Sigmoid colon (tissue), 3 donors: ENCODE measurements at regions not wholly inside any gene's neighbourhood (a gene's known extent, or its start where the extent isn't known, plus 50 kb on each side); places are given as distances from the start of the nearest gene placed in this dataset.
"Not testable (repeated sequence)": the region's sequence is repeated elsewhere in the genome, so short reads cannot be mapped to it uniquely, and the experiment has no call there.

ENCODE experiments used
- CTCF ChIP-seq, 4 experiments: fragments of 450-650 bp in 3 of 4; fragments of 200-600 bp in 1 of 4; IDR thresholded peaks; one replicate each; pipeline ENCODE4 v1.5.1; 2016 to 2019; ENCODE audit warnings: antibody characterized with exemption in 4 of 4, mild to moderate bottlenecking in 3 of 4, moderate library complexity in 2 of 4
- POLR2A ChIP-seq, 2 donors: fragments of 450-650 bp; IDR thresholded peaks; one replicate each; pipeline ENCODE4 v1.6.1; 2016; ENCODE audit warnings: antibody characterized with exemption in 2 of 2, mild to moderate bottlenecking in 2 of 2, moderate library complexity in 2 of 2

DNA sequence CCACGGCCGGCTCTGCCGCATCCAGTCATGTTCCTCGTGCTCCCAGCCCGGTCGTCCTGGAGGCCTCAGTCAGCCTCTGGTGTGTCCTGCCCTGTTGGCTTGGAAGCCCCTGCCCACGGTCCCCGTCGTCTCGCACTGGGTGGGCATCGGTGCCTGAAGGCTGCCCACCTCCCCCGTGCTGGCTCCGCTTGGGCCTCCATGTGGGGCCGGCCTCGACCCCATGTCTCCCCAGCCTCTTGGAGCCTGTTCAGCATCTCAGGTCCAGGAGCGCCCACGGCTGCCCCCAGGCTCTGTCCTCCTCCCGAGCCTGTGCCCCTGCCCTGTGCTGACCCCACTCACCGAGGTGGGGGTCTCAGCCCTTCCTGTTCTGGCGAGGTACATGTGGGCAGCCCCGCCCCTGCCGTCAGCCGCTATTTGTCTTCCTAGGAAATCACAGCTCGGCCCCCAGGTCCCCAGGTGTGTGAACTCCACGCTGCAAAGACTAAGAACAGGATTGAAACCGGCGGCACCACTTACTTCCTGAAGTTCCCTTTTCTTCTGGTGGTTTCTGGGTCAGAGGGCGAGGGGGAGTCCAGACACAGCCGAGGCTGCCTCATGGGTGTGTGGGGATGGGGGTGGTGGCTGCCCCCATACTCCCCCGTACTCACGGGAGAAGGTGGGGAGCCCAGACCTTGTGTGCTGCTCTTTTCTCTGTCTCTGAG lies 221.3 kb downstream of the TMEM121 start:
- TF ChIP-seq CTCF, POLR2A (IDR thresholded peaks at IDR 0.05): not testable (repeated sequence)
